Esophagus (tissue), 2 donors: ENCODE measurements at regions not wholly inside any gene's neighbourhood (a gene's known extent, or its start where the extent isn't known, plus 50 kb on each side); places are given as distances from the start of the nearest gene placed in this dataset.

Experiments used
- H3K27ac ChIP-seq, 2 donors: one replicate each; pipeline ENCODE4 v1.5.1; 2013; ENCODE audit warnings: low read depth in 2 of 2, mild to moderate bottlenecking in 2 of 2, inconsistent platforms in 1 of 2, low read length in 1 of 2, moderate library complexity in 1 of 2
- H3K27me3 ChIP-seq, 2 donors: one replicate each; pipeline ENCODE4 v1.6.1; 2013; ENCODE audit warnings: low read length in 2 of 2, control low read depth in 1 of 2, mild to moderate bottlenecking in 1 of 2; ENCODE audit not compliant: insufficient read depth in 2 of 2, control insufficient read depth in 1 of 2
- H3K36me3 ChIP-seq, 2 donors: one replicate each; pipeline ENCODE4 v1.6.1; 2013; ENCODE audit warnings: low read length in 1 of 2; ENCODE audit not compliant: control insufficient read depth in 2 of 2, insufficient read depth in 2 of 2
- H3K4me1 ChIP-seq, 2 donors: one replicate each; pipeline ENCODE4 v1.6.1; 2013; ENCODE audit warnings: low read length in 1 of 2; ENCODE audit not compliant: control insufficient read depth in 2 of 2, insufficient read depth in 2 of 2
- H3K4me3 ChIP-seq, 2 donors: one replicate each; pipeline ENCODE4 v1.5.1; 2013; ENCODE audit warnings: low read length in 2 of 2, mild to moderate bottlenecking in 2 of 2, low read depth in 1 of 2, moderate library complexity in 1 of 2
- H3K9me3 ChIP-seq, 2 donors: one replicate each; pipeline ENCODE4 v1.6.1; 2013; ENCODE audit warnings: mild to moderate bottlenecking in 2 of 2, low read depth in 1 of 2, low read length in 1 of 2, moderate library complexity in 1 of 2; ENCODE audit not compliant: control insufficient read depth in 2 of 2, insufficient read depth in 1 of 2
- WGBS, 2 donors: extraction: QIAGEN DNeasy Blood & Tissue Kit; methylation state at CpG; one replicate each; pipeline ENCODE4 v1.1.7; 2013; 5-methylcytosine and 5-hydroxymethylcytosine counted together
- donor health status: healthy with polysubstance abuse.
- donor health status: Bipolar disorder and iron deficiency.

- H3K36me3 ChIP-seq, result no peaks in the 10 kb centered on the region
- WGBS, 2 donors, result 38 to 56% methylated on average over 7 of the region's 7 CpGs
- H3K4me1 ChIP-seq, result no peaks in the 10 kb centered on the region
- peaks cover 0 to 3% of the 10 kb centered on the region in 2 donors for H3K9me3 ChIP-seq
- H3K27me3 ChIP-seq, result no peaks in the 10 kb centered on the region
- H3K4me3 ChIP-seq, result no peak overlapping the region
- H3K27ac ChIP-seq, result peak overlapping the region; percentile 64 to 68
Measured at GRCh38 chr2:220198896-220199295, 571.5 kb downstream of the SLC4A3 start.

- H3K4me1 ChIP-seq, result no peaks in the 10 kb centered on the region
- no peaks in the 10 kb centered on the region for H3K27me3 ChIP-seq
- no peak overlapping the region for H3K27ac ChIP-seq
- peaks cover 0 to 3% of the 10 kb centered on the region in 2 donors for H3K9me3 ChIP-seq
- no peaks in the 10 kb centered on the region for H3K36me3 ChIP-seq
- H3K4me3 ChIP-seq, result no peak overlapping the region
Measured at GRCh38 chr2:220202066-220202465, 574.6 kb downstream of the SLC4A3 start.

GRCh38 chr2:220209093-220209492, 581.7 kb downstream of the SLC4A3 start:
- Histone ChIP-seq H3K27ac (no peak overlapping the region), H3K4me1 (no peaks in the 10 kb centered on the region), H3K36me3 (no peaks in the 10 kb centered on the region), H3K27me3 (no peaks in the 10 kb centered on the region), H3K9me3 (no peaks in the 10 kb centered on the region), H3K4me3 (no peak overlapping the region)
- 63 to 68% methylated on average over 1 of the region's 1 CpG for WGBS, 2 donors

GRCh38 chr2:220209751-220210150, 582.3 kb downstream of the SLC4A3 start:
- no peaks in the 10 kb centered on the region for H3K36me3 ChIP-seq
- no peaks in the 10 kb centered on the region for H3K4me1 ChIP-seq
- no peaks in the 10 kb centered on the region for H3K27me3 ChIP-seq
- no peak overlapping the region for H3K4me3 ChIP-seq
- WGBS, 2 donors, result 81 to 88% methylated on average over 4 of the region's 4 CpGs
- H3K9me3 ChIP-seq, result no peaks in the 10 kb centered on the region
- H3K27ac ChIP-seq, result no peak overlapping the region

- Histone ChIP-seq H3K27me3 (no peaks in the 10 kb centered on the region), H3K27ac (no peak overlapping the region), H3K36me3 (no peaks in the 10 kb centered on the region), H3K4me1 (no peaks in the 10 kb centered on the region), H3K9me3 (no peaks in the 10 kb centered on the region), H3K4me3 (no peak overlapping the region)
- 88 to 91% methylated on average over 5 of the region's 5 CpGs for WGBS, 2 donors
Measured at GRCh38 chr2:220212296-220213080, 585.1 kb downstream of the SLC4A3 start.

- Histone ChIP-seq H3K27me3 (no peaks in the 10 kb centered on the region), H3K4me1 (no peaks in the 10 kb centered on the region), H3K27ac (no peak overlapping the region), H3K4me3 (no peak overlapping the region), H3K36me3 (no peaks in the 10 kb centered on the region), H3K9me3 (no peaks in the 10 kb centered on the region)
- 67 to 71% methylated on average over 3 of the region's 3 CpGs for WGBS, 2 donors
Measured at GRCh38 chr2:220215785-220216184, 588.4 kb downstream of the SLC4A3 start.

- H3K27me3 ChIP-seq, result no peaks in the 10 kb centered on the region
- no peaks in the 10 kb centered on the region for H3K36me3 ChIP-seq
- H3K4me3 ChIP-seq, result no peak overlapping the region
- no peaks in the 10 kb centered on the region for H3K9me3 ChIP-seq
- no peaks in the 10 kb centered on the region for H3K4me1 ChIP-seq
- peak overlapping the region; percentile 71 to 87 for H3K27ac ChIP-seq
Measured at GRCh38 chr2:220219371-220219770, 591.9 kb downstream of the SLC4A3 start.

GRCh38 chr2:220220009-220220408, 592.6 kb downstream of the SLC4A3 start:
- Histone ChIP-seq H3K27ac (peak overlapping the region in 1 of 2 donors; percentile 74), H3K36me3 (no peaks in the 10 kb centered on the region), H3K27me3 (no peaks in the 10 kb centered on the region), H3K4me3 (no peak overlapping the region), H3K9me3 (no peaks in the 10 kb centered on the region), H3K4me1 (peaks cover 3 to 4% of the 10 kb centered on the region in 2 donors)
- WGBS, 2 donors, result 46 to 58% methylated on average over 2 of the region's 2 CpGs

GRCh38 chr2:220221992-220222391, 594.6 kb downstream of the SLC4A3 start:
- 81 to 83% methylated on average over 5 of the region's 5 CpGs for WGBS, 2 donors

More at GRCh38 chr2:220221992-220222391, 594.6 kb downstream of the SLC4A3 start:
- Histone ChIP-seq H3K9me3 (no peaks in the 10 kb centered on the region), H3K27me3 (no peaks in the 10 kb centered on the region), H3K4me1 (peaks cover 3 to 4% of the 10 kb centered on the region in 2 donors), H3K36me3 (no peaks in the 10 kb centered on the region), H3K27ac (no peak overlapping the region), H3K4me3 (no peak overlapping the region)
